ENCODE measurements at regions not wholly inside any gene's neighbourhood (a gene's known extent, or its start where the extent isn't known, plus 50 kb on each side); places are given as distances from the start of the nearest gene placed in this dataset.

GRCh38 chr10:52949899-52950298 is 177.3 kb upstream of the MBL2 start:
- TF ChIP-seq CTCF (IDR thresholded peaks at IDR 0.05; ENCODE audit: borderline replicate concordance, extremely low read depth, low read length, poor library complexity, severe bottlenecking): no peak
- no peak for TF ChIP-seq EZH2 (IDR thresholded peaks at IDR 0.05; ENCODE audit: borderline replicate concordance, low read depth, low read length, severe bottlenecking)
